NK-92 (cell line): ENCODE measurements at regions not wholly inside any gene's neighbourhood (a gene's known extent, or its start where the extent isn't known, plus 50 kb on each side); places are given as distances from the start of the nearest gene placed in this dataset.

Experiments used
- DNase-seq: peaks from one replicate; lab custom pipeline; 2025; ENCODE audit not compliant: unreplicated experiment; lab: John Stamatoyannopoulos, UW

DNA sequence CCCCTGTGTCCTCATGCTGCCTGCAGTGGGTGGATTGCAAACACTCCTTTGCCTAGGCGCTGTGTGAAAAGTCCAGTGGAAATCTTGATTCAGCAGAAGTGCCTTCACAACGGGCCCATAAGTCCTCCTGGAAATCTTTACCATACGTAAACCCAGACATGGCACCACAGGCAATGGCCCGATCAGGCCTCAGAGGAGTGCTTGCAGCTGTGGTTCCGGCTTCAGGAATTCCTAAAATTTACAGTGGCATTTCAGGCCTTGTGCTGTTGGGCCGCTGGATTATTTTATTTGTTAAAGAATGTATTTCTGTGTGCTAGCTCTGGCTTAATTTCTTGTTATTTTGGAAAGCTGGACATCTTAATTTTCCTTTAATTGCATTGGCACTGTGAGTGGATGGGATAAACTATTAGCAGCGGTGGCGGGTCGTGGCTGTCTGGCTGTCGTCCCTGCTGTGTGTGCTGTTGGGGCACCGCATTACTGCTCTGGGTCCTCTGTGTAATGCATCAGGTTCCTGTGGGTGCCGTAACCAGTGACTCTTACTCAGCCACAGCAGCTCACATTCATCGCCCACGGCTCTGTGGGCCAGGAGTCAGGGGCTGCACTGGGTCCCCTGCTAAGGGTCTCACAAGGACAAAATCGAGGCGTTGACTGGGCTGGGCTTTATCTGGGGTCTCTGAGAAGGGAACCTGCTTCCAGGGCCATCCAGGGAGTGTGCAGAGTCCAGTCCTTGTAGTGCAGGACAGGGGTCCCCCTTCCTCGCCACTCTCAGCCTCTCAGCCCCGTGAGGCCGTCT, 73.1 kb downstream of the RTP5 start:
- DNase-seq = no peak

GRCh38 chr2:241943209-241943850, 73.8 kb downstream of the RTP5 start:
- no peak for DNase-seq

DNA sequence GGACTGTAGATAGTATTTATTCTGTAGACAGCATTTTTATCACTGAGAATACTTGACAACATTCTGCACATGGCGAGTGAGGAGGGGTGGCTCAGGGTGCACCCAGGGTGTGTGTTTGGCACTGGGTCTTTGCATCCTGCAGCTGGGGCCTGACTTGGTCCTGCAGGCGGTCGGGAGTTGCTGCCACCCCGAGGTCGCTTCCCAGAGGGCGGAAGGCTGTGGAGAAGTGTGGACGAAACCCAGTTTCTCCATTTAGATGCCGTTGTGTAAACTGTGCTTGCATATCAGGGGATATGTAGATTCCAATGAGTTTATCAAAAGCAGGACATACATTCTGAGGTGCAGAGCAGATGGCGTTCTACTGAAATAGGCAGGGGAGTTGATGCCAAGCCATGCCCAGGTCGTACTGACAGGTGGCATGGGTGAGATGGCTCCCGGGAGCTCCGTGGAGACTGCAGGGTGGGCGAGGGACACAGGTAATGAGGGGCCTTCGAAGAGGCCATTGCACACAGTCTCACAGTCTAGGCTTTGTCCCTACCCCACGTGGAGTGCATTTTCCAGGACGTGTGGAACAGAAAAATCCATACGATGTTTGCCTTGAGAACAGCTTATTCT, 74.5 kb downstream of the RTP5 start:
- DNase-seq = no peak

- DNase-seq = no peak
Observed at GRCh38 chr2:241944821-241945220, 75.3 kb downstream of the RTP5 start.

- DNase-seq = no peak
Observed at GRCh38 chr2:241945311-241945710, 75.8 kb downstream of the RTP5 start.

- no peak for DNase-seq
Observed at GRCh38 chr2:241945803-241946202, 76.3 kb downstream of the RTP5 start.

- DNase-seq = no peak
Observed at GRCh38 chr2:241946306-241947003, 76.9 kb downstream of the RTP5 start.

- no peak for DNase-seq
Observed at GRCh38 chr2:241947004-241947350, 77.4 kb downstream of the RTP5 start.

GRCh38 chr2:241947401-241947800, 77.9 kb downstream of the RTP5 start:
- DNase-seq = no peak

DNA sequence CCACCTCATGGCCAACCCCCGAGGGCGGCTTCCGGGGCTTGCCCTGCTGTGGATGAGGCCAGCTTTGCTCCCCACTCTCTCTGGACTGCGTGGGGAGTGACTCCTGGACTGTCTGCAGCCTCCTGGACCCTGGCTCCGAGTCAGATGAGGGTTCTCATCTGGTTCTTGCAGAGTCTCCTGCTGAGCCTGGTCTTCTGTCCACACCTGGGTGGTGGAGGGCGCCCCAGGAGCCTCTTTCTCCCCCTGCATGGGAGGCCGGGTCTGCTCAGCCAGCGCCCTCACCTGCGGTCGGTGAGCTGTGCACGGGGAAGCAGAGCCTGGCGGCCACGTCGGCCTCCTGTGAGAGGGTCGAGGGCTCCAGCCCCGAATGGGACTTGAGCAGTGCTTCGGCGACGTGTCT, 78.3 kb downstream of the RTP5 start:
- DNase-seq = no peak

GRCh38 chr2:241948299-241948897, 78.9 kb downstream of the RTP5 start:
- DNase-seq = no peak

GRCh38 chr2:241948901-241949735, 79.6 kb downstream of the RTP5 start:
- no peak for DNase-seq

DNA sequence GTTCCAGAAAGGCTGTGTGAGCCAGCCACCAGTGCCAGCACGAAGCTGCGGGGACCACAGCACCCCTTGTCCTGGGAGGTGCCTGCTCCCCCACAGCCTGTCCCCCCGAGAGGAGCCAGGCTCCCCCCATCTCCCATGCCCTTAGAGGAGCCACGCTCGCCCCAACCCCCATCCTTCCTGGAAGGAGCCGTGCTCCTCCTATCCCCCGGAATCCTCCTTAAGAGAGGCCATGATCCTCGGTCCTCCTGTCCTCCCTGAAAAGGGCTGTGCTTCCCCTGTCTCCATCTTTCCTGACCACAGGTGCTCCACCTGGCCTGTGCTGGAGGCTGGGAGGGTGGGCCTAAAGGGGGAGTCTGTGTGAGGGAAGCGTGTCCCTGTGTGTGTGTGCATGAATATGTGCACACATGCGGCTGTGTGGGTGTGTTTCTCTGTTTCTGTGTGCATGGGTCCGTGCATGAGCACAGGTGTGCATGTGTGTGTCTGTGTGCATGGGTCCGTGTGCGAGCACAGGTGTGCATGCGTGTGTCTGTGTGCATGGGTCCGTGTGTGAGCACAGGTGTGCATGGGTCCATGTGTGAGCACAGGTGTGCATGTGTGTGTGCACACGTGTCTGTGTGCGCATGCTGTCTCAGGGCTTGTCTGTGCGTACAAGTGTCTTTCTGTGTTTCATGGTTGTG, 80.3 kb downstream of the RTP5 start:
- no peak for DNase-seq

DNA sequence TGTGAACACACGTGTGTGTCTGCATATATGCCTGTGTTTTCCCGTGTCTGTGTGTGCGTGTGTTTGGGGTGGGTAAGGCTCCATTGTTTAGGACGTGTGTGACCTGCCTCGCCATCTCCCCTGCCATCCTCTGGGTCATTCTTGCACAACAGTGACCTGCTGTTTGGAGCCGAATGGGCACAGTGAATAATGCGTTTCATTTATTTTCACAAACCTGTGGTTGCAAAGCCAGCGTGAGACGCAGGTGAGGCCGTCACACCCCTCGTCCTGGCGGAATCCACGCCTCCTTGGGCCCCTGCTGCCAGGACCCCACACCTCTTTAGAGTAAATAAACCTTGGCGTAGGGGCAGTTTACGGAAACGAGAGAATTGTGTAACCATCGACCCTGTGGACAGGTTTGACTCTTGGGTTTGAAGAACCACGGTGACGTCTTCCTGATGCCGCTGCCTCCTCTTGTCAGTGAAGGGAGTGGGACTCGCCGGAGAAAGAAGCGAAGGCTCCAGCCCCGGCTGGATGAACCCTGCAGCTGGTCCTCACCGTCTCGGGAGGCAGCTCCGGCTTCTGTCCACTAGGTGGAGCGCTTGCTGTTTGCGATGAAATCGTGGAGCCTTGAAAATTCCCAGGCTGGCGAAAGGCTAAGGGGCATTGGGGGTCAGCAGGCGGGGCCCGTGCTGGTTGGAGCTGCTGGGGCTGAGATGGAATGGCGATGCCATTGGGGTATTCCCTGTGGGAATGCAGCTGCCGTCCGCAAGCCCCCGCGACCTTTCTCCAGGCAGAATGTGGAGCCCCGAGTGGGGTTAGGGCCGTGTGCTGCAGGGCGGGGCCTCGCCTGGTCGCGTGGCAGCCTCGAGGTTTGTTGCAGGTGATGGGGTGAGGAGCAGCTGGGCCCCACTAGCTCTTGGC, 81.1 kb downstream of the RTP5 start:
- no peak for DNase-seq

DNA sequence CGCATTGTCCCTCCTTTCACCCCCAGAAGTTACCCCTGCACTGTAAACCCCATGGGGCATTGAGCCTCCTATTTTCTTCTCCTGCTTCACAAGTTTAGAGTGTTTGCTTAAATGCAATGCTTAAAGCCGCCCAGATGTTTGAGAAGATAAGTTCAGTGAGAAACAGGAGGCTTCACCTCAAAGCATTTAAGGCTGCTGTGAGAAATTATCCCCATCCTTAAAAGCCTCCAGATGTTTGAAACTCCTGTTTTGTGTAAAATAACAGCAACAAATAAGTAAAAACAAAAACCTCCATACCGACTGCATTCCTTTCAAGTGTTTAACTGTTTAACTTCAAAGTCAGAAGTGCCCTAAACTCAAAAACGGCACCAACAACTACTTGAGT, 81.8 kb downstream of the RTP5 start:
- DNase-seq = no peak

GRCh38 chr2:241951920-241952319, 82.4 kb downstream of the RTP5 start:
- DNase-seq = no peak

GRCh38 chr2:241952816-241953215, 83.3 kb downstream of the RTP5 start:
- no peak for DNase-seq

- DNase-seq = no peak
Observed at GRCh38 chr2:241953324-241953928, 83.9 kb downstream of the RTP5 start.
